Right atrium auricular region (tissue), 2 donors: ENCODE measurements at regions not wholly inside any gene's neighbourhood (a gene's known extent, or its start where the extent isn't known, plus 50 kb on each side); places are given as distances from the start of the nearest gene placed in this dataset.
A peak's percentile ranks its signal among the peaks of the same experiment; 100 is the strongest.

Experiments
- DNase-seq: peaks from one replicate; pipeline ENCODE4 v3.0.0-alpha.2; 2019; ENCODE audit warnings: low spot score
- H3K27ac ChIP-seq, 2 donors: fragments of 200-600 bp; sonication (generic); 1 replicate in 1 of 2; 2 replicates in 1 of 2; pipeline ENCODE4 v1.5.1; 2016 to 2019
- H3K27me3 ChIP-seq, 2 donors: fragments of 200-600 bp; sonication (generic); one replicate each; pipeline versions ENCODE4 v1.5.1 to v1.6.0; 2017 to 2019
- H3K36me3 ChIP-seq: fragments of 200-600 bp; sonication (generic); one replicate; pipeline ENCODE4 v1.5.1; 2016
- H3K4me1 ChIP-seq, 2 donors: fragments of 200-600 bp; sonication (generic); one replicate each; pipeline versions ENCODE4 v1.5.1 to v1.6.0; 2017 to 2019
- H3K4me3 ChIP-seq, 2 donors: fragments of 200-600 bp; sonication (generic); 1 replicate in 1 of 2; 2 replicates in 1 of 2; pipeline ENCODE4 v1.5.1; 2017 to 2019; ENCODE audit warnings: mild to moderate bottlenecking in 1 of 2, moderate library complexity in 1 of 2
- H3K9me3 ChIP-seq, 2 donors: fragments of 200-600 bp; sonication (generic); one replicate each; pipeline ENCODE4 v1.5.1; 2019
- TF ChIP-seq, protein P1 (sequence below), 2 donors: fragments of 200-600 bp; sonication (generic); IDR thresholded peaks; one replicate each; pipeline ENCODE4 v1.5.1; 2019; ENCODE audit warnings: antibody characterized with exemption in 2 of 2

DNA sequence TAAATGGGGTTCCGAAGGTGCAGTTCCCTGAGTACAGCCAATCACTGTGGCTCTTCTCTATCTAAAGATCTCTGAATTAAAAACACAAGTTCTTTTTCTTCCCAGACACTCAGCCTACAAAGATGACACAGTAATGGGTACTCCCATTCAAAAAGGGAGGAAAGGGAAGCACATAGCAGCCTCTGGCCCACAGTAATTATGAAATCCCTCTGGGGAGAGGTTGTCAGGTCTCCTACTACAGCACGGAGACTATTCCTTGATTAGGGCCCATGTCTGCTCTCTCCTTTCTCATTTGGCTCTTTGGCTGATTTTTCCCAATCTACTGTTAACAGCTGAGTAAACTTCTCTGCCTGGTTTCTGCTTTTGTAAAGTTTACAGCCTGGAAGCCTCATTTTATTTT lies 62.0 kb upstream of the RANBP3L start:
- Histone ChIP-seq H3K4me1 (peaks cover 0 to 5% of the 10 kb centered on the region in 2 donors), H3K9me3 (no peaks in the 10 kb centered on the region), H3K36me3 (no peaks in the 10 kb centered on the region), H3K4me3 (no peak overlapping the region), H3K27me3 (no peaks in the 10 kb centered on the region), H3K27ac (no peak overlapping the region)
- DNase-seq: no peak
- TF ChIP-seq, protein P1, sequence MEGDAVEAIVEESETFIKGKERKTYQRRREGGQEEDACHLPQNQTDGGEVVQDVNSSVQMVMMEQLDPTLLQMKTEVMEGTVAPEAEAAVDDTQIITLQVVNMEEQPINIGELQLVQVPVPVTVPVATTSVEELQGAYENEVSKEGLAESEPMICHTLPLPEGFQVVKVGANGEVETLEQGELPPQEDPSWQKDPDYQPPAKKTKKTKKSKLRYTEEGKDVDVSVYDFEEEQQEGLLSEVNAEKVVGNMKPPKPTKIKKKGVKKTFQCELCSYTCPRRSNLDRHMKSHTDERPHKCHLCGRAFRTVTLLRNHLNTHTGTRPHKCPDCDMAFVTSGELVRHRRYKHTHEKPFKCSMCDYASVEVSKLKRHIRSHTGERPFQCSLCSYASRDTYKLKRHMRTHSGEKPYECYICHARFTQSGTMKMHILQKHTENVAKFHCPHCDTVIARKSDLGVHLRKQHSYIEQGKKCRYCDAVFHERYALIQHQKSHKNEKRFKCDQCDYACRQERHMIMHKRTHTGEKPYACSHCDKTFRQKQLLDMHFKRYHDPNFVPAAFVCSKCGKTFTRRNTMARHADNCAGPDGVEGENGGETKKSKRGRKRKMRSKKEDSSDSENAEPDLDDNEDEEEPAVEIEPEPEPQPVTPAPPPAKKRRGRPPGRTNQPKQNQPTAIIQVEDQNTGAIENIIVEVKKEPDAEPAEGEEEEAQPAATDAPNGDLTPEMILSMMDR (IDR thresholded peaks at IDR 0.05): no peak

DNA sequence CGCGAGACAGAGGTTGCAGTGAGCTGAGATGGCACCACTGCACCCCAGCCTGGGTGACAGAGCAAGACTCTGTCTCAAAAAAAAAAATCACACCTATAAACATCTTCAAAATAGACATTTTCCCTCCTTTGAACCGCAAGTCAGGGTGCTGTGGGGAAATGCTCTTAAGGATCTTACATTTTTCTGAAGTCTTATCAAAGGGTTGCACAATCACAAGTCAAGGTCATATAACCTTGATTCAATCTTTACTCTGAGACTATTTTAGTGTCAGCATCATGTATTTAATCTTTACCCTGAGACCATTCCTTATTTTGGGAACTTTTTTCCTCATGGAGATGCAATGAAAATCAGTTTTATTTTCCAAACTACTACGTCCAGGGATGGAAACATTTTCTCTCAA lies 62.8 kb upstream of the RANBP3L start:
- H3K4me1 ChIP-seq: peaks cover 0 to 5% of the 10 kb centered on the region in 2 donors
- no peaks in the 10 kb centered on the region for H3K27me3 ChIP-seq
- H3K9me3 ChIP-seq: no peaks in the 10 kb centered on the region
- H3K36me3 ChIP-seq: no peaks in the 10 kb centered on the region
- DNase-seq: no peak
- no peak overlapping the region for H3K4me3 ChIP-seq
- TF ChIP-seq, protein P1 (IDR thresholded peaks at IDR 0.05): no peak
- H3K27ac ChIP-seq: no peak overlapping the region

DNA sequence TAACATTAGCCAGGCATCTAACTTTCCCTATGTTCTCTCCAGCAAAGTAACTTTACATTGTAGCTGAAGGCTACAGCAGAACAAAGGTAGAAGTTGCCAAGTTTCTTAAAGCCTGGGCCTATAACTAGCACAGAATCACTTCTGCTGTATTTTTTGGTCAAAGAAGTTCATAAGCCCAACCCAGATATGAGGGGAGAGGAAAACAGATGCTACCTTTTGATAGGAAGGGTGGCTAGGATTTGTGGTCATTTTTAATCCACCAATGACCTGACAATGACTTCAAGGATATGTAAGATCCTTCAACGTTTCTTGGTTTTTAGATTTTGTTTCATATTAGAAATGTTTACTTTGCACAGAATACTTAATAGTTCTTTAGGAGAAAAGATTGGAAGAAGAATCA lies 64.2 kb upstream of the RANBP3L start:
- DNase-seq: no peak
- no peaks in the 10 kb centered on the region for H3K9me3 ChIP-seq
- H3K36me3 ChIP-seq: no peaks in the 10 kb centered on the region
- TF ChIP-seq, protein P1 (IDR thresholded peaks at IDR 0.05): no peak
- no peak overlapping the region for H3K27ac ChIP-seq
- peaks cover 0 to 5% of the 10 kb centered on the region in 2 donors for H3K4me1 ChIP-seq
- no peak overlapping the region for H3K4me3 ChIP-seq
- H3K27me3 ChIP-seq: no peaks in the 10 kb centered on the region

DNA sequence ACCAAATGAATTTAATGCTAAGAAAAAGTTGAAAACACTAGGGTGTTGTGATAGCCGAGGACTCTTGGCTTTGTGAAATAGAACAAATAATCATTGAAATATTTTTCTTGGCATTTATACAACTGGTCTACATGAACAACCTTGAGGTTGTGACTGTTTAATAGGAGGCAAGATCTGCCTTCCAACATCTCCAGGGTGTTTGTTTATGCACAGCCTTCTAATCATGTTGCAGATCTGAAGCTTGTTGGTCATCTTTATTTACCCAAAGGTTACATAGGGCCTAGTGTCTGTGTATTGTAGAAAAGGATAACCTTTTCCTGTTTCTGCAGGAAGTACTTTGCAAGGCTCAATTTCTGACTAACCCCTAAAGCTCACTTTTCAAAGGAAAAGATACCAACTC lies 65.2 kb upstream of the RANBP3L start:
- Histone ChIP-seq H3K9me3 (no peaks in the 10 kb centered on the region), H3K4me1 (peaks cover 0 to 5% of the 10 kb centered on the region in 2 donors), H3K4me3 (no peak overlapping the region), H3K27me3 (no peaks in the 10 kb centered on the region), H3K36me3 (no peaks in the 10 kb centered on the region), H3K27ac (peak overlapping the region in 1 of 2 donors; percentile 43)
- DNase-seq: no peak
- TF ChIP-seq, protein P1 (IDR thresholded peaks at IDR 0.05): no peak

DNA sequence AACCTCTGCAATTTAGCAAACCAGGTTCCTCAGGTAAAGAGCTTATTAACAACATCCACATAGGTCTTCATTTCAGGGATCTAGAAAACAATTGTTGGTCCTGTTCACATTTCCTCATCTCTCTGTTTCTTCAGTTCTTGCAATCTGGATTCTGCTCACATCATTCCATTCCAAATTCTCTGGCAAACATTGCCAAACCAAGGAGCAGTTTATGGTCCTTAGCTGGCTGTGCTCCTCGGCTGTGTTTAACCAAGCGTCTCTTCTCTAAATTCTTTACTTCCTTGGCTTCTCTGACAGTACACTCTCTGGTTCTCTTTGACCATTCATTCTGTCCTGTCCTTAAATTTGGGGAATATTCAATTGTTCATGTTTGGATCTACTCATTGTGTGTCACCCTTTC lies 65.8 kb upstream of the RANBP3L start:
- no peak for DNase-seq
- Histone ChIP-seq H3K36me3 (no peaks in the 10 kb centered on the region), H3K9me3 (no peaks in the 10 kb centered on the region), H3K4me3 (no peak overlapping the region), H3K4me1 (peaks cover 0 to 5% of the 10 kb centered on the region in 2 donors), H3K27me3 (no peaks in the 10 kb centered on the region), H3K27ac (peak overlapping the region in 1 of 2 donors; percentile 43)
- TF ChIP-seq, protein P1 (IDR thresholded peaks at IDR 0.05): no peak

DNA sequence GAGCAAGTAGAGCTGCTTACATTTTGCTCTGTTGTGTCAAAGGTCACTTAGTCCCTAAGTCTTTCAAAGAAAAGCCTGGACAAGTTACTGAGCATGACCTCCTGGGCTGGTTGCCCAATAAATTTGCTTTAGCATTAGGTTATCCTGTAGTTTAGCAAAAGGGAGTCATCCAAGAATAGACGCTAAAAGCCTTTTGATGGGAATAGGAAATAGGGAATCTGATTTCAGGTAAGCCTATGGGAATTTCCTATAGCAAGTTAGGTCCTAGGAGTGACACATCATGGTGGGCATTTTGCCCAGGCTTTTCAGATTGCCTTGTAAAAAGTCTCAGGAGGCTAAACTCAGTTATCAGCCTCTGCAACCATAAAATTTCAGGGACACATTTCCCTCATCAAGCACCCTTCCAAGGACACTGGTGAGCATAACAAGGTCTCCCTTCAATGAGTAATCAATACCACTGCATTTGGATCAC lies 67.6 kb upstream of the RANBP3L start:
- Histone ChIP-seq H3K27ac (no peak overlapping the region), H3K36me3 (no peaks in the 10 kb centered on the region), H3K4me1 (peaks cover 0 to 5% of the 10 kb centered on the region in 2 donors), H3K4me3 (no peak overlapping the region), H3K27me3 (no peaks in the 10 kb centered on the region), H3K9me3 (no peaks in the 10 kb centered on the region)
- TF ChIP-seq, protein P1 (IDR thresholded peaks at IDR 0.05): no peak
- DNase-seq: no peak
